Muscle of arm (tissue), 1 donor: ENCODE measurements at regions not wholly inside any gene's neighbourhood (a gene's known extent, or its start where the extent isn't known, plus 50 kb on each side); places are given as distances from the start of the nearest gene placed in this dataset.

ENCODE experiments used
- DNase-seq: peaks from one replicate; pipeline ENCODE4 v3.0.0-alpha.2; 2013

GRCh38 chr5:174410716-174411478 is 313.5 kb upstream of the MSX2 start:
- no peak for DNase-seq

GRCh38 chr5:174411479-174411819 is 312.9 kb upstream of the MSX2 start:
- no peak for DNase-seq

- DNase-seq = no peak
These were observed 312.0 kb upstream of the MSX2 start for GRCh38 chr5:174412374-174412773.

- DNase-seq = no peak
These were observed 311.4 kb upstream of the MSX2 start for GRCh38 chr5:174412941-174413340.

- DNase-seq = no peak
These were observed 310.6 kb upstream of the MSX2 start for GRCh38 chr5:174413567-174414314.

- DNase-seq = no peak
These were observed 310.1 kb upstream of the MSX2 start for GRCh38 chr5:174414315-174414710.

GRCh38 chr5:174418809-174419539 is 305.4 kb upstream of the MSX2 start:
- DNase-seq = no peak

- peak; percentile 88 for DNase-seq
These were observed 304.7 kb upstream of the MSX2 start for GRCh38 chr5:174419540-174420132.

- no peak for DNase-seq
These were observed 303.6 kb upstream of the MSX2 start for GRCh38 chr5:174420651-174421407.

- no peak for DNase-seq
These were observed 303.0 kb upstream of the MSX2 start for GRCh38 chr5:174421408-174421805.

- peak; percentile 25 for DNase-seq
These were observed 300.8 kb upstream of the MSX2 start for GRCh38 chr5:174423558-174423957.

GRCh38 chr5:174424219-174425053 is 299.9 kb upstream of the MSX2 start:
- DNase-seq = peak; percentile 12

GRCh38 chr5:174425271-174425963 is 299.0 kb upstream of the MSX2 start:
- DNase-seq = no peak

- DNase-seq = no peak
These were observed 298.5 kb upstream of the MSX2 start for GRCh38 chr5:174425964-174426290.

GRCh38 chr5:174426388-174426787 is 298.0 kb upstream of the MSX2 start:
- no peak for DNase-seq

- no peak for DNase-seq
These were observed 297.5 kb upstream of the MSX2 start for GRCh38 chr5:174426851-174427250.

- DNase-seq = no peak
These were observed 297.1 kb upstream of the MSX2 start for GRCh38 chr5:174427304-174427703.

- DNase-seq = no peak
These were observed 295.5 kb upstream of the MSX2 start for GRCh38 chr5:174428895-174429294.

- DNase-seq = no peak
These were observed 293.4 kb upstream of the MSX2 start for GRCh38 chr5:174430940-174431339.

- no peak for DNase-seq
These were observed 292.9 kb upstream of the MSX2 start for GRCh38 chr5:174431504-174431903.
